Adipocyte (in vitro differentiated cells): ENCODE measurements at regions not wholly inside any gene's neighbourhood (a gene's known extent, or its start where the extent isn't known, plus 50 kb on each side); places are given as distances from the start of the nearest gene placed in this dataset.

Experiments used
- DNase-seq: peaks from one replicate; pipeline ENCODE4 v3.0.0-alpha.2; 2015; ENCODE audit warnings: low read depth
- H3K27me3 ChIP-seq: replicated peaks from 2 replicates; pipeline ENCODE4 v1.7.0; 2013; ENCODE audit warnings: mild to moderate bottlenecking, low read length, moderate library complexity; ENCODE audit not compliant: control insufficient read depth, insufficient read depth
- H3K36me3 ChIP-seq: 2 replicates; pipeline ENCODE4 v1.7.0; 2013; ENCODE audit warnings: low read length, mild to moderate bottlenecking, moderate library complexity; ENCODE audit not compliant: control insufficient read depth, insufficient read depth, severe bottlenecking
- H3K4me1 ChIP-seq: 2 replicates; pipeline ENCODE4 v1.7.0; 2013; ENCODE audit warnings: mild to moderate bottlenecking, low read length, moderate library complexity; ENCODE audit not compliant: control insufficient read depth, insufficient read depth
- H3K4me3 ChIP-seq: 2 replicates; pipeline ENCODE4 v1.7.0; 2013; ENCODE audit warnings: mild to moderate bottlenecking, low read length, moderate library complexity
- H3K9ac ChIP-seq: 2 replicates; pipeline ENCODE4 v1.7.0; 2013; ENCODE audit warnings: mild to moderate bottlenecking, low read length, moderate library complexity
- H3K9me3 ChIP-seq: 2 replicates; pipeline ENCODE4 v1.7.0; 2013; ENCODE audit warnings: mild to moderate bottlenecking, low read length, moderate library complexity; ENCODE audit not compliant: control insufficient read depth

- Histone ChIP-seq H3K9ac (no peak overlapping the region), H3K27me3 (no peaks in the 10 kb centered on the region), H3K9me3 (no peaks in the 10 kb centered on the region), H3K36me3 (no peaks in the 10 kb centered on the region), H3K4me1 (peaks cover 10% of the 10 kb centered on the region), H3K4me3 (no peak overlapping the region)
- DNase-seq, result no peak
Measured at GRCh38 chr5:39566029-39566428, 141.2 kb upstream of the DAB2 start.

- H3K4me3 ChIP-seq, result no peak overlapping the region
- no peaks in the 10 kb centered on the region for H3K36me3 ChIP-seq
- H3K9ac ChIP-seq, result no peak overlapping the region
- no peaks in the 10 kb centered on the region for H3K27me3 ChIP-seq
- H3K4me1 ChIP-seq, result peaks cover 3% of the 10 kb centered on the region
- DNase-seq, result no peak
- H3K9me3 ChIP-seq, result no peaks in the 10 kb centered on the region
Measured at GRCh38 chr5:39561421-39561820, 136.6 kb upstream of the DAB2 start.

- H3K4me3 ChIP-seq, result no peak overlapping the region
- DNase-seq, result no peak
- H3K36me3 ChIP-seq, result no peaks in the 10 kb centered on the region
- no peaks in the 10 kb centered on the region for H3K27me3 ChIP-seq
- no peaks in the 10 kb centered on the region for H3K9me3 ChIP-seq
- H3K9ac ChIP-seq, result no peak overlapping the region
- peaks cover 3% of the 10 kb centered on the region for H3K4me1 ChIP-seq
Measured at GRCh38 chr5:39560726-39561125, 135.9 kb upstream of the DAB2 start.

- H3K9ac ChIP-seq, result no peak overlapping the region
- no peaks in the 10 kb centered on the region for H3K9me3 ChIP-seq
- DNase-seq, result no peak
- H3K27me3 ChIP-seq, result no peaks in the 10 kb centered on the region
- H3K4me3 ChIP-seq, result no peak overlapping the region
- no peaks in the 10 kb centered on the region for H3K36me3 ChIP-seq
- H3K4me1 ChIP-seq, result peaks cover 3% of the 10 kb centered on the region
Measured at GRCh38 chr5:39559923-39560322, 135.1 kb upstream of the DAB2 start.

- H3K36me3 ChIP-seq, result no peaks in the 10 kb centered on the region
- no peak overlapping the region for H3K4me3 ChIP-seq
- H3K4me1 ChIP-seq, result peaks cover 3% of the 10 kb centered on the region
- H3K27me3 ChIP-seq, result no peaks in the 10 kb centered on the region
- no peaks in the 10 kb centered on the region for H3K9me3 ChIP-seq
- DNase-seq, result no peak
- no peak overlapping the region for H3K9ac ChIP-seq
Measured at GRCh38 chr5:39558541-39558940, 133.8 kb upstream of the DAB2 start.

- no peak for DNase-seq
- no peaks in the 10 kb centered on the region for H3K36me3 ChIP-seq
- H3K9me3 ChIP-seq, result no peaks in the 10 kb centered on the region
- no peak overlapping the region for H3K4me3 ChIP-seq
- no peaks in the 10 kb centered on the region for H3K27me3 ChIP-seq
- H3K9ac ChIP-seq, result no peak overlapping the region
- H3K4me1 ChIP-seq, result no peaks in the 10 kb centered on the region
Measured at GRCh38 chr5:39555788-39556187, 131.0 kb upstream of the DAB2 start.

GRCh38 chr5:39547553-39548154 is 122.9 kb upstream of the DAB2 start:
- Histone ChIP-seq H3K4me1 (peaks cover 20% of the 10 kb centered on the region), H3K4me3 (peak overlapping the region; percentile 48), H3K9ac (peak overlapping the region; percentile 64), H3K9me3 (no peaks in the 10 kb centered on the region), H3K27me3 (no peaks in the 10 kb centered on the region), H3K36me3 (no peaks in the 10 kb centered on the region)
- DNase-seq, result peak; percentile 94

- H3K4me3 ChIP-seq, result no peak overlapping the region
- no peak overlapping the region for H3K9ac ChIP-seq
- no peaks in the 10 kb centered on the region for H3K27me3 ChIP-seq
- no peaks in the 10 kb centered on the region for H3K9me3 ChIP-seq
- DNase-seq, result no peak
- peaks cover 24% of the 10 kb centered on the region for H3K4me1 ChIP-seq
- H3K36me3 ChIP-seq, result no peaks in the 10 kb centered on the region
Measured at GRCh38 chr5:39544941-39545340, 120.2 kb upstream of the DAB2 start.

GRCh38 chr5:39543335-39543734 is 118.6 kb upstream of the DAB2 start:
- no peaks in the 10 kb centered on the region for H3K36me3 ChIP-seq
- H3K27me3 ChIP-seq, result no peaks in the 10 kb centered on the region
- H3K4me1 ChIP-seq, result peaks cover 24% of the 10 kb centered on the region
- no peak overlapping the region for H3K4me3 ChIP-seq
- peak; percentile 43 for DNase-seq
- H3K9ac ChIP-seq, result peak overlapping the region; percentile 20
- H3K9me3 ChIP-seq, result no peaks in the 10 kb centered on the region

GRCh38 chr5:39542511-39543285 is 117.9 kb upstream of the DAB2 start:
- peak overlapping the region; percentile 20 for H3K9ac ChIP-seq
- H3K4me3 ChIP-seq, result no peak overlapping the region
- H3K4me1 ChIP-seq, result peaks cover 17% of the 10 kb centered on the region
- H3K36me3 ChIP-seq, result no peaks in the 10 kb centered on the region
- no peak for DNase-seq
- no peaks in the 10 kb centered on the region for H3K9me3 ChIP-seq
- H3K27me3 ChIP-seq, result no peaks in the 10 kb centered on the region

GRCh38 chr5:39541920-39542319 is 117.1 kb upstream of the DAB2 start:
- Histone ChIP-seq H3K9ac (no peak overlapping the region), H3K9me3 (no peaks in the 10 kb centered on the region), H3K4me1 (peaks cover 11% of the 10 kb centered on the region), H3K4me3 (no peak overlapping the region), H3K36me3 (no peaks in the 10 kb centered on the region), H3K27me3 (no peaks in the 10 kb centered on the region)
- DNase-seq, result no peak
